ENCODE measurements at regions not wholly inside any gene's neighbourhood (a gene's known extent, or its start where the extent isn't known, plus 50 kb on each side); places are given as distances from the start of the nearest gene placed in this dataset.

DNA sequence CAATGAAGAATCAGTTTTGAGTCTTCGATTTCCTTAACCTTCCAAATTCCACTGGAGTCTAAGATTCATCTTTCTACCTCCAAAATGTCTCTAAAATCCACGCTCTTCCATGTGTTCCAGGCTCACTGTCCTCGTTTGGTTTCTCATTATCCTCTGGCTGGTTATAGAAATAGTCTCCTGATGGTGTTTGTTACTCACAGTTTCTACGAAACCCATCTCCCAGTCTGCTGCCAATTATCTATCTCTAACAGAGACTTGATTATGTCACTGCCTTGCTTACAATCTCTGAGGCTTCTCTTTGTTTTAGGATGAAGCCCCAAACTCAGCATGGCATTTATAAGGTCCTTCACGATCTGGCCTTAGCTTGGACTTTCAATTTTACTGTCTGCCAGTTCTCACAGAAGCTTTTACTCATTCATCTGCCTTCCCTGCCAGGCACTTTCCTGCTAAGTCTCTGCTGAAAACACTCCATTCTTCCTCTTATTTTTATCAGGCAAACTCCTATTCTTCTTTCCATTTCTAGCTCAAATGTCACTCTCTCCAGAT is 339.6 kb upstream of the SGCD start:
- TF ChIP-seq CTCF (IDR thresholded peaks at IDR 0.05; ENCODE audit: low read length): no peak
- TF ChIP-seq EZH2 (optimal IDR thresholded peaks at IDR 0.05; ENCODE audit: low read depth, low read length): no peak

Data from MM.1S (cell line).